GF-D8 (cell line): ENCODE measurements at regions not wholly inside any gene's neighbourhood (a gene's known extent, or its start where the extent isn't known, plus 50 kb on each side); places are given as distances from the start of the nearest gene placed in this dataset.

Experiments
- DNase-seq: peaks from one replicate; lab custom pipeline; 2025; lab: John Stamatoyannopoulos, UW

GRCh38 chr6:16851758-16852157, 90.5 kb upstream of the ATXN1 start:
- DNase-seq = no peak

GRCh38 chr6:16851044-16851540, 89.8 kb upstream of the ATXN1 start:
- no peak for DNase-seq

GRCh38 chr6:16850681-16851026, 89.4 kb upstream of the ATXN1 start:
- no peak for DNase-seq

GRCh38 chr6:16849988-16850680, 88.9 kb upstream of the ATXN1 start:
- peak; percentile 67 for DNase-seq

- peak; percentile 17 for DNase-seq
Measured at GRCh38 chr6:16849280-16849987, 88.2 kb upstream of the ATXN1 start.

- no peak for DNase-seq
Measured at GRCh38 chr6:16846399-16846778, 85.1 kb upstream of the ATXN1 start.

- no peak for DNase-seq
Measured at GRCh38 chr6:16844183-16844582, 82.9 kb upstream of the ATXN1 start.

GRCh38 chr6:16842676-16843075, 81.4 kb upstream of the ATXN1 start:
- DNase-seq = no peak

GRCh38 chr6:16841241-16841640, 80.0 kb upstream of the ATXN1 start:
- no peak for DNase-seq

GRCh38 chr6:16840725-16841124, 79.5 kb upstream of the ATXN1 start:
- DNase-seq = no peak

- no peak for DNase-seq
Measured at GRCh38 chr6:16840291-16840690, 79.0 kb upstream of the ATXN1 start.

- no peak for DNase-seq
Measured at GRCh38 chr6:16839631-16840179, 78.4 kb upstream of the ATXN1 start.

GRCh38 chr6:16837217-16837972, 76.1 kb upstream of the ATXN1 start:
- DNase-seq = no peak

- DNase-seq = no peak
Measured at GRCh38 chr6:16836144-16836981, 75.1 kb upstream of the ATXN1 start.

- DNase-seq = no peak
Measured at GRCh38 chr6:16834242-16834641, 73.0 kb upstream of the ATXN1 start.

- no peak for DNase-seq
Measured at GRCh38 chr6:16832721-16833120, 71.5 kb upstream of the ATXN1 start.

- no peak for DNase-seq
Measured at GRCh38 chr6:16832043-16832567, 70.8 kb upstream of the ATXN1 start.

GRCh38 chr6:16831136-16831535, 69.9 kb upstream of the ATXN1 start:
- DNase-seq = no peak

- DNase-seq = no peak
Measured at GRCh38 chr6:16828058-16828457, 66.8 kb upstream of the ATXN1 start.

- no peak for DNase-seq
Measured at GRCh38 chr6:16827627-16828026, 66.4 kb upstream of the ATXN1 start.

GRCh38 chr6:16825784-16826183, 64.5 kb upstream of the ATXN1 start:
- no peak for DNase-seq
